D341Med (cell line): ENCODE measurements at regions not wholly inside any gene's neighbourhood (a gene's known extent, or its start where the extent isn't known, plus 50 kb on each side); places are given as distances from the start of the nearest gene placed in this dataset.

Experiments
- DNase-seq: peaks from one replicate; pipeline ENCODE4 v3.0.0; 2012; ENCODE audit warnings: low spot score

GRCh38 chr7:35386816-35387706 is 133.2 kb upstream of the TBX20 start:
- no peak for DNase-seq

- DNase-seq = no peak
Measured at GRCh38 chr7:35386082-35386815, 132.3 kb upstream of the TBX20 start.

DNA sequence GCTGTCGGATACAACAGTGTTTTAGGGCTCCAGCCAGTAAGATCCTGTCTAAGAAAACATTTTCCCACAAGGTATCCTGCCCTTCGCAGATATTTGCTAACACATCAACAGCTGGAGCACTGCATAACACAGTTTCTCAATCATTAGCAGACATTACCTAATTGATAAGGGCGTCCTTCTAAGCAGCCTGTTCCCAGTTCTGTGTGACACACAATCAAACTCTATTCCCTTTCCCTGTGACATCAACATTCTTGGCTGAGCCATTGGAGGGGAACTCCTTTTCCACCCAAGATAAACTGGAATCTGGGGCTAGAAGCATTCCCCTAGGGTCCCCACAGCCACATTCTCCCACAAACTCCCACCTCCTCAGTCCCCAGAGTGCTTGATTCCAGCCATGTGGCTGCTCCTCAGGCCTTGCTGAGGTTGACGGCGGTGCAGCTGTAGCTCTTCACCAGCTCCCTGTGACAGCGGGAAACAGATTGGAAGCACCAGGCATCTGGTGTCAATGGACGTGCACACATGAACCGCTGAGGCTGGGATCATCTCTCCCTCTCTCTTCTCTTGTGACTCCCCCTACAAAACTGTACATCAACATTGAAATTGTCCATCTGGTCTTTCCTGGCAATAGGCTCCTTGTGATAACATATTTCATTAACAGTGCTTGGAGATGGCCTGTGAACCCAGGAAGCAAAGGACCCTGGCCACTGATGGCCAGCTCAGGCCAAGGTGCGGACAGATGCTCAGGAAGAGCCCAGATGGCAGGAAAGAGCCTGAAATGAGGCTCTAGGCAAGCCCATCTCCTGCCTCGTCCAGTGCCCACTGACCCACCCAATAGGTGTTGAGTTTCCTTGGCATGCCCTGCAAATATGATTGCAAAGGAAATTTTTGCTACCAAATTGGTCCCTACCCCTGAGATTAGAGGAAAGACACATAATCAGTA is 131.1 kb upstream of the TBX20 start:
- DNase-seq = no peak

- DNase-seq = no peak
Measured at GRCh38 chr7:35380739-35381224, 126.9 kb upstream of the TBX20 start.

DNA sequence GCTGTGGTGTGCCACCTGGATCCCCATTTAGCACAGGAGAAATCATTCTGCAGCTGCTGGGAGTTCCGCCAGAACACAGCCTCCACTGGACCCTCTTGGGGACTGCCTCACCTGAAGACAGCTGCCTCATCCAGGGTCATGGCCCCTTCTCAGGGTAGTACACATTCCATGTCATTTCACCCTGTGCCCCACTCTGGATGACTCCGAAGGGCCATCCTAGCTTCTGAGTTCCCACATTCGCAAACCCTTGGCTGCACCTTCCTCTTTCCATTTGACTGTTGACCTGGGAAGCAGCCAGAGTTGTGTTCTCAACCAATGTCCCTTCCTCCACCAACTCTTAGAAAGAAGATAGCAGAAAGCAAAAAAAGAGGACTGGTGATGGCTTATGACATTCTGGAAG is 125.6 kb upstream of the TBX20 start:
- no peak for DNase-seq

DNA sequence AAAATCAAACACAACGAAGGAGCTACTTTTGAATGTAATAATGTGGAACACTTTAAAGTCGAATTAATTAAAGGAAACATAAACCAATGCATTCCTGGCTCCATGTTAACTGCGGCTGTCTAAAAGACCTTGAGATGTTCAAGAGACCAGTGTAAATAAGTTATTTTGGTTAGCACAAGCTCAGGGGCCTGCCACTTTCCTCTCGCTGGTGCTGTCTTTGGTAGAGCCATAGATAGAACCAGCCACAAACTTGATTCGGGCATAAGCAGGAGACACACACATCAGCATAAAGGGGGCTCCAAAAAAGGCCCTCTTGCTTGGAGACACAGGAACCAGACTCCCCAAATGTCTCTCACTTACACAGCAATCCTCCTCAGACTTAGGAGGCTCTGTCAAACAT is 121.6 kb upstream of the TBX20 start:
- DNase-seq = no peak

DNA sequence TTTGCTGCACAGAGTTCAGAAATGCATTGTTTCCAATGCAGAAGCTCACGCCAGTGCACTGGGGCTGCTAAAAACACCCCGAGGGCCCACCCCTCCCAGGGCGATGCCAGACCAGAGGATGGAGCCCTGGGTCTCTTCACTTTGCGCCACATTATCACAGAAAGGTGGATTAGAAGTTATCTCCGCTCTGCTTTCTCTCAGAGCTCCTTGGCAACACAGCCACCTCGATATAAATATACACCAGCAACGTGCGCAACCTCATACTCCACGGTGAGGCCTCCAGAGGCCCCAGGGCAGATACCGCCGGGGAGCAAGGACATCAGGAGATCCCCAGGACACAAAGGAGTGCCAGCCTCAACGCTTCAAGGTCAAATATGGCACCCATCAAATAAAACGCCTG is 121.0 kb upstream of the TBX20 start:
- DNase-seq = no peak

GRCh38 chr7:35371221-35371620 is 117.3 kb upstream of the TBX20 start:
- no peak for DNase-seq

- no peak for DNase-seq
Measured at GRCh38 chr7:35370687-35371086, 116.8 kb upstream of the TBX20 start.

DNA sequence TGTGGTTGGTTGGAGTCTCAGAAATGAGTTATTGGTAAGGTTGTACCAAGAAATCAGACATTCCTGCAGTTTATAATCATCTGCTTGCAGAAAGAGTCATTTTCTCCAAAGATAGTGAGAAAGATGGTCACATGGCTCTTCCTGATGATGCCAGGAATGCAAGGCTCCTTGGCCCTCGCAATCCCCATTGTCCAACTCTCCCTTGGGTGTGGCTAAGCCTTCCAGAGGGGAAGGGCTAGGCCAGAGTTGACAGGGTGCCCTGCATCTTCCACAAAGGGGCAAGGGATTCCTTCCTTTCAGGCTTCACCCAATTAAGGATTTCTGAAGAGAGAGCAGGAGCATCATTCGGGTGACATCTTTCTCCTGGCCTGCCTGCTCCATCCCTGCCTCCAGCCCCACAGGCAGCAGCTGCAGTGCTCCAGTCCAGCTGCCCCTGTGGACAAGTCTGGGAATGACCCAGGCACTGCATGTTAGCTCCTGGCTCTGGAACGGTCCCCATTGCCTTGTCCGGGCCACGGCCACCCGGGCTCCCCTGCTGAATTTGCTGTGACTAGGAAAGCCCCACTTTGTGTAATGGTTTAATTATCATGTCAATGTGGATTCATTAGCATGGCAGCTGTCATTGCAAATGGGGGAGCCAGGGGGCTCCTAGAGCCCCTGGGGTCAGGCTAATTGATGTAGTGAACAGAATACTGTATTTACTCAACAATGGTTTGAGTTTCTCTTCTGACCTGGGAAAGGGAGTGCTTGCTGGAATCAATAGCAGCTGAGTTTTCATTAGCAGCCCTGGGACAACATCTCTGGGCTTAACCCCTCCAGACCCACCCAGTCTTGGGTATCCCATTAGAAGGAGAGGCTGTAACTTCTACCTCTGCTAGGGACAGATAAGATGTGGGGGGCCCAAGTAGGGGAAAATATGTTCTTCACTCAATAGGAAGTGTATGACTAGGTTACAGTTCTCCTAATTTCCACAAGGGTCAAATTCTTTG is 112.6 kb upstream of the TBX20 start:
- no peak for DNase-seq

DNA sequence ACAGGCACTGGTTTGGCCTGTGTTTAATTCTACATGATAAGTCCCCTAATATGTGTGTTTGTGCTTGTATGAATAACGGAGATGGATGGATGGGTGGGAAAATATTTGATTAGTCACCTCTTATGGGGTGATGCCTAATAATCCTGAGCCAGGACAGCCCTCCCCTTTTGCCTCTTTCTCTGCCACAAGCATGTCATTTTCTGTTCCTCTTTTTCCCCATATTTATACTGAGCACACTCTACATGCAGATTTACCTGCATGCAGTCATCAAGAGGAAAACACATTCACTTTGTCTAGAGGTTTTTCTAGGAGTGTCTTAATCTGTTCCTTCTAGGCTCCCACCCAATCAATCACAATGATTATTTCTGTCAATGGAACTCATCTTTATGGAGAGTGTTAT is 111.6 kb upstream of the TBX20 start:
- no peak for DNase-seq

GRCh38 chr7:35362341-35362740 is 108.4 kb upstream of the TBX20 start:
- no peak for DNase-seq

GRCh38 chr7:35359423-35359822 is 105.5 kb upstream of the TBX20 start:
- no peak for DNase-seq

DNA sequence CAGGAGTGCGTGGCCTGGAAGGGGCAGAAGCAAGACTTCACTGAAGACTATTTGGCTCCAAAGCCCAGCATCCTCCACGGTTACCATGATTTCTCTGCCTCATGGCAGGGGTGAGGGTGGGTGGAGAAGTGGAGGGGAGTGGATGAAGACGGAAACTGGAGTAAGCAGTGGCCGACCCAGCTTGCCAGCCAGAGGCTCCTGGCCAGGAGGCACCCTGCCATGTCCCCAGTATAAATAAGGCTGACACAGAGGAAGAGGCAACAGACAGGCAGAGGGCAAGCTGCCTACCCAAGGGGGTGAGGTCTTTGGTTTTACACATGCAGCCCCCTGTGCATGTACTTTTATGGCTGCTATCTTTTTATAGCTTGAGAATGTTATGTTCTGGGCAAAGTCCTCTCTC is 102.6 kb upstream of the TBX20 start:
- DNase-seq = no peak

DNA sequence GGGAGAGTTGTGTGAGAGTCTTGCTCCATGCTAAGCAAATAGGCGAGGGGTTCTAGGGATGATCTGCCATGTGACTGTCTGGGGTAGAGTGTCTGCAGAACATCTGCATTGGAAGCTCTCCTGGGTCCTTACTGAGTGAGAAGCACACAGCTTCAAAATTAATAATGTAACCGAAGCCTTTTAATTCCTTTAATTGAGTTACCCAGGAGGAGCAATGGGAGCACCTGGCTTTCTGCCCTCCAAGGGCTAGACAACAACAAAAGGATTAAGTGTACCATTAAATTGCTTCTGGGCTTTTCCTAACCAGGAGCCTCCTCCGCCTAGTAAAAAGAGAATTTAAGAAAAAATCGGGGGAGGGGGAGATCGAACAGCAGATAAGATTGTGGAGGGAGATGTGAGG is 102.0 kb upstream of the TBX20 start:
- DNase-seq = no peak

DNA sequence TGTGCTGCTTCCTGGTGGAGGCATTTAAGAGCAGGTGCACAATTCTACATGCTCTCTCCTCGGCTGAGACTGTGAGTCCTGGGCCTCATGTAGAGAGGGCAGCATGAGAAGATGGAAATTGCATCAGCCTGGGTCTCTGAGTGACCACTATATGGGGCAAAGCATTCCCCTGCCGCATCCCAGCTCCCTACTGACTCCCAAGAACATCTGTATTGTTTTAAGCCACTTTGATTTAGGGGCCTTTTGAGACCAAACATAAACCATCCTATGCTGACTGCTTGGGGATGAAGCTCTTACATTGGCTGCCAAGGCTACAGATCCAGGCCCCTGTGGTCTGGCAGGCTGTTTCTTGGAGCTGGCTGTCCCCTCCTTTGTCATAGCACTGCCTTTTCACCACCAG is 101.3 kb upstream of the TBX20 start:
- no peak for DNase-seq

DNA sequence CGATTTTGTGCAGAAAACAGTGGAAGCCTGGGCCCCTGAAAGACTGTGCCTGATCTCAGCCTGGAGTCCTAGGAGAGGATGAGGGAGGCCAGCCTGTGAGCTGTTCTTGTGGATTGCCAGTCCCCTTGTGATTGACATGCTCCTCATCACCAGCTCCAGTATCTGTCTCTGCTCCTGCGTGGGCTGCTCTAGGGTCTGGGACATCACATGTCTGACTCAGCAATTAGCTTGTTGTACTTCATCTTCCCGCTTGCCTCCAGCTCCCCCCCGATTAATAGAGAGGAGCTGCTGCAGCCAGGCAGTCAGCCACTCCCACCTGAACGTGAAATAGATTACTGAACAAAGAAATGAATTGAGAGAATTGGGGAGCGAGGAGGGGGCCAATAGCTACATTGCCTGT is 99.6 kb upstream of the TBX20 start:
- no peak for DNase-seq

GRCh38 chr7:35351466-35351865 is 97.6 kb upstream of the TBX20 start:
- no peak for DNase-seq

DNA sequence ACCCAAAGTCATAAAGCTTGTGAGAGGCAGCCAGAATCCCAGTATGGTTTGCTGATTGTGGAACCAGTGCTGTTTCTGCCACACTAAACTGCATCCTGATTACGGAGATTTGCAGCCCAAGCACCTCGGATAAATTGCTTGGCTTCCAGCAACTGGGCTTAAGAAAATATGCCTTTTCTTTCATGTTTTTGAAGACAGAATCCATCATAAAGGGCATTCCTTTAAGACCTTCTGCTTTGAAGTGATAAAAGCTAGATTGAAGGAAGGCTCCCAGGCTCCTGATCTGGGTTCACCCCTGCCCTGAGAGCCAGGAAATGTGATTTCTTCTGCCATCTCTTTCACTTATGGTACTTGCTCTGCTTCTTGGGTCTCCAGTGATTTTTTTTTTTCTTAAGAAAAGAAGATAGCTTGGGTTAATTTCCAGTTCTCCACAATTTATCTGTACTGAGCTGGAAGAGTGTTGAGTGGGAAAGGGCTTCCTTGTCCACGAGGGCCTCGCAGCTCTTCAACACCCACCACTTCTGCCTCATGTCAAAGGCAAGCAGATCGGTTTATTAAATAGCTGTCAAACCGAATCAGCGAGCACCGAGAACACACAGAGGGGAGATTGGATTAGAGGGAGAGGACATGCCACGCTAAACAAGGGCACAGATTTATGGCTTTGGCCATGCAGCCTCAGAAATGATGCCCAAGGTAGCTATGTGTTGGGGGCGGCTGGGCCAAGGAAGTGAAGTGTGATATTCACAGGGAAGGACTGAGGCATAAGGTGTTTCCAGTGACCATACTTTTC is 94.9 kb upstream of the TBX20 start:
- no peak for DNase-seq

GRCh38 chr7:35342786-35343185 is 88.9 kb upstream of the TBX20 start:
- DNase-seq = no peak
